Memory B cell (primary cell): ENCODE measurements at regions not wholly inside any gene's neighbourhood (a gene's known extent, or its start where the extent isn't known, plus 50 kb on each side); places are given as distances from the start of the nearest gene placed in this dataset.

Experiments used
- ATAC-seq: fragments of 150-1000 bp; cut with Tn5 transposase; 2 replicates; pipeline ENCODE4 v1.10.0; 2021; ENCODE audit warnings: low read depth, mild to moderate bottlenecking, moderate library complexity
- DNase-seq, 2 donors: peaks; one replicate each; pipeline ENCODE4 v3.0.0; 2022; ENCODE audit warnings: low spot score in 2 of 2
- H3K27ac Mint-ChIP-seq: one replicate; pipeline ENCODE4 v1.8.0; 2022; ENCODE audit warnings: mild to moderate bottlenecking, moderate library complexity, mixed read lengths
- H3K27me3 Mint-ChIP-seq: one replicate; pipeline ENCODE4 v1.8.0; 2022; ENCODE audit warnings: mixed read lengths
- H3K36me3 Mint-ChIP-seq: one replicate; pipeline ENCODE4 v1.8.0; 2022; ENCODE audit warnings: mild to moderate bottlenecking, mixed read lengths
- H3K4me1 Mint-ChIP-seq: one replicate; pipeline ENCODE4 v1.8.0; 2022; ENCODE audit warnings: mixed read lengths
- H3K4me3 Mint-ChIP-seq: one replicate; pipeline ENCODE4 v1.8.0; 2022; ENCODE audit warnings: mild to moderate bottlenecking, moderate library complexity, mixed read lengths
- H3K9me3 Mint-ChIP-seq: one replicate; pipeline ENCODE4 v1.8.0; 2022; ENCODE audit warnings: mixed read lengths

- DNase-seq (no peak), ATAC-seq (no peak)
- Mint-ChIP-seq H3K9me3 (peaks cover 3% of the 10 kb centered on the region), H3K4me3 (no peak overlapping the region), H3K36me3 (no peaks in the 10 kb centered on the region), H3K4me1 (no peaks in the 10 kb centered on the region), H3K27ac (no peak overlapping the region), H3K27me3 (peaks cover 4% of the 10 kb centered on the region)
These were observed 201.8 kb upstream of the PPP2R2D start for GRCh38 chr10:131698986-131699385.

- H3K4me1 Mint-ChIP-seq: no peaks in the 10 kb centered on the region
- ATAC-seq: no peak
- H3K27me3 Mint-ChIP-seq: peaks cover 4% of the 10 kb centered on the region
- no peak overlapping the region for H3K4me3 Mint-ChIP-seq
- no peak overlapping the region for H3K27ac Mint-ChIP-seq
- DNase-seq: no peak
- H3K36me3 Mint-ChIP-seq: no peaks in the 10 kb centered on the region
- H3K9me3 Mint-ChIP-seq: peaks cover 3% of the 10 kb centered on the region
These were observed 200.8 kb upstream of the PPP2R2D start for GRCh38 chr10:131700032-131700431.

GRCh38 chr10:131700506-131700905 lies 200.3 kb upstream of the PPP2R2D start:
- Mint-ChIP-seq H3K4me3 (no peak overlapping the region), H3K4me1 (no peaks in the 10 kb centered on the region), H3K27ac (no peak overlapping the region), H3K36me3 (no peaks in the 10 kb centered on the region), H3K27me3 (peaks cover 3% of the 10 kb centered on the region), H3K9me3 (peaks cover 3% of the 10 kb centered on the region)
- DNase-seq (no peak), ATAC-seq (no peak)

- DNase-seq (no peak), ATAC-seq (no peak)
- Mint-ChIP-seq H3K9me3 (peaks cover under 1% of the 10 kb centered on the region), H3K36me3 (no peaks in the 10 kb centered on the region), H3K4me1 (no peaks in the 10 kb centered on the region), H3K27ac (no peak overlapping the region), H3K4me3 (no peak overlapping the region), H3K27me3 (peaks cover 3% of the 10 kb centered on the region)
These were observed 199.5 kb upstream of the PPP2R2D start for GRCh38 chr10:131701131-131701947.

- no peak for DNase-seq
These were observed 198.1 kb upstream of the PPP2R2D start for GRCh38 chr10:131702531-131703356.

GRCh38 chr10:131703541-131703940 lies 197.3 kb upstream of the PPP2R2D start:
- Mint-ChIP-seq H3K4me3 (no peak overlapping the region), H3K4me1 (no peaks in the 10 kb centered on the region), H3K27me3 (peaks cover 3% of the 10 kb centered on the region), H3K9me3 (peaks cover 5% of the 10 kb centered on the region), H3K36me3 (no peaks in the 10 kb centered on the region), H3K27ac (no peak overlapping the region)
- DNase-seq: no peak
- no peak for ATAC-seq

More at GRCh38 chr10:131702531-131703356, 198.1 kb upstream of the PPP2R2D start:
- Mint-ChIP-seq H3K36me3 (no peaks in the 10 kb centered on the region), H3K27me3 (peaks cover 3% of the 10 kb centered on the region), H3K4me1 (no peaks in the 10 kb centered on the region), H3K27ac (no peak overlapping the region), H3K9me3 (peaks cover 5% of the 10 kb centered on the region), H3K4me3 (no peak overlapping the region)
- no peak for ATAC-seq

GRCh38 chr10:131703941-131704340 lies 196.9 kb upstream of the PPP2R2D start:
- Mint-ChIP-seq H3K27me3 (peaks cover 3% of the 10 kb centered on the region), H3K4me1 (no peaks in the 10 kb centered on the region), H3K4me3 (no peak overlapping the region), H3K27ac (no peak overlapping the region), H3K36me3 (no peaks in the 10 kb centered on the region), H3K9me3 (peaks cover 5% of the 10 kb centered on the region)
- DNase-seq: no peak
- no peak for ATAC-seq

- Mint-ChIP-seq H3K9me3 (peaks cover 9% of the 10 kb centered on the region), H3K4me3 (no peak overlapping the region), H3K27ac (no peak overlapping the region), H3K4me1 (no peaks in the 10 kb centered on the region), H3K36me3 (no peaks in the 10 kb centered on the region), H3K27me3 (peaks cover 9% of the 10 kb centered on the region)
- ATAC-seq: no peak
- DNase-seq: no peak
These were observed 194.3 kb upstream of the PPP2R2D start for GRCh38 chr10:131706476-131706875.

GRCh38 chr10:131706952-131707351 lies 193.9 kb upstream of the PPP2R2D start:
- Mint-ChIP-seq H3K27ac (no peak overlapping the region), H3K4me1 (no peaks in the 10 kb centered on the region), H3K27me3 (peaks cover 9% of the 10 kb centered on the region), H3K9me3 (peaks cover 9% of the 10 kb centered on the region), H3K36me3 (no peaks in the 10 kb centered on the region), H3K4me3 (no peak overlapping the region)
- DNase-seq: no peak
- no peak for ATAC-seq

GRCh38 chr10:131708225-131708880 lies 192.5 kb upstream of the PPP2R2D start:
- no peak overlapping the region for H3K27ac Mint-ChIP-seq
- H3K4me1 Mint-ChIP-seq: no peaks in the 10 kb centered on the region
- ATAC-seq: no peak
- H3K4me3 Mint-ChIP-seq: no peak overlapping the region
- H3K27me3 Mint-ChIP-seq: peaks cover 7% of the 10 kb centered on the region
- peaks cover 9% of the 10 kb centered on the region for H3K9me3 Mint-ChIP-seq
- no peaks in the 10 kb centered on the region for H3K36me3 Mint-ChIP-seq
- DNase-seq: no peak

- DNase-seq (no peak), ATAC-seq (no peak)
- peaks cover 6% of the 10 kb centered on the region for H3K27me3 Mint-ChIP-seq
- H3K4me1 Mint-ChIP-seq: no peaks in the 10 kb centered on the region
- H3K4me3 Mint-ChIP-seq: no peak overlapping the region
- no peak overlapping the region for H3K27ac Mint-ChIP-seq
- H3K9me3 Mint-ChIP-seq: peaks cover 9% of the 10 kb centered on the region
- H3K36me3 Mint-ChIP-seq: no peaks in the 10 kb centered on the region
These were observed 190.5 kb upstream of the PPP2R2D start for GRCh38 chr10:131710142-131710861.

GRCh38 chr10:131722121-131722520 lies 178.7 kb upstream of the PPP2R2D start:
- Mint-ChIP-seq H3K4me3 (no peak overlapping the region), H3K36me3 (no peaks in the 10 kb centered on the region), H3K27me3 (peaks cover 3% of the 10 kb centered on the region), H3K4me1 (no peaks in the 10 kb centered on the region), H3K9me3 (peaks cover 10% of the 10 kb centered on the region), H3K27ac (no peak overlapping the region)
- ATAC-seq (no peak), DNase-seq (no peak)

- Mint-ChIP-seq H3K4me1 (no peaks in the 10 kb centered on the region), H3K9me3 (peaks cover 10% of the 10 kb centered on the region), H3K27ac (no peak overlapping the region), H3K36me3 (no peaks in the 10 kb centered on the region), H3K4me3 (no peak overlapping the region), H3K27me3 (peaks cover 3% of the 10 kb centered on the region)
- DNase-seq (no peak), ATAC-seq (no peak)
These were observed 178.1 kb upstream of the PPP2R2D start for GRCh38 chr10:131722525-131723264.
